ENCODE measurements at regions not wholly inside any gene's neighbourhood (a gene's known extent, or its start where the extent isn't known, plus 50 kb on each side); places are given as distances from the start of the nearest gene placed in this dataset.
"Not testable (repeated sequence)": the region's sequence is repeated elsewhere in the genome, so short reads cannot be mapped to it uniquely, and the experiment has no call there.

DNA sequence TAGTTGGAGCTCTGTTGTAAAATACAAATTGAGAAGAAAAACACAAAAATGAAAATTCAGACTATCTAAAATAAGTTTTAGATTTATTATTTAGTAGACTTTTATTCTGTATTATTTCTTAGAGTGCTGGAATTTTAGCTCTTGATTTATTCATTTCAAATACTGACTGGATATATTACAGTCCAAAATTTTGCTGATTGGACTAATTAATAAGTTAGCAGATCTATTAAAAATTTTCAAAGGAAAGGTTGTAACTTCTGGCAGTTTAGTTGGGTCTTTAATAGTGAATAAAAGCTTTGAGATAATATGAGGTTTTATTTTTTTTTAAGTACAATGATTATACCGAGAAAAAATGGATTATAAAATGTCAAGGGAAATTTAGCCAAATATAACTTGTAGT is 1224.9 kb upstream of the SPRY2 start:
- no peak for TF ChIP-seq POLR2A (IDR thresholded peaks at IDR 0.05)
- TF ChIP-seq, protein P1, sequence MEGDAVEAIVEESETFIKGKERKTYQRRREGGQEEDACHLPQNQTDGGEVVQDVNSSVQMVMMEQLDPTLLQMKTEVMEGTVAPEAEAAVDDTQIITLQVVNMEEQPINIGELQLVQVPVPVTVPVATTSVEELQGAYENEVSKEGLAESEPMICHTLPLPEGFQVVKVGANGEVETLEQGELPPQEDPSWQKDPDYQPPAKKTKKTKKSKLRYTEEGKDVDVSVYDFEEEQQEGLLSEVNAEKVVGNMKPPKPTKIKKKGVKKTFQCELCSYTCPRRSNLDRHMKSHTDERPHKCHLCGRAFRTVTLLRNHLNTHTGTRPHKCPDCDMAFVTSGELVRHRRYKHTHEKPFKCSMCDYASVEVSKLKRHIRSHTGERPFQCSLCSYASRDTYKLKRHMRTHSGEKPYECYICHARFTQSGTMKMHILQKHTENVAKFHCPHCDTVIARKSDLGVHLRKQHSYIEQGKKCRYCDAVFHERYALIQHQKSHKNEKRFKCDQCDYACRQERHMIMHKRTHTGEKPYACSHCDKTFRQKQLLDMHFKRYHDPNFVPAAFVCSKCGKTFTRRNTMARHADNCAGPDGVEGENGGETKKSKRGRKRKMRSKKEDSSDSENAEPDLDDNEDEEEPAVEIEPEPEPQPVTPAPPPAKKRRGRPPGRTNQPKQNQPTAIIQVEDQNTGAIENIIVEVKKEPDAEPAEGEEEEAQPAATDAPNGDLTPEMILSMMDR (IDR thresholded peaks at IDR 0.05), result no peak
- Histone ChIP-seq H3K27me3 (no peaks in the 10 kb centered on the region), H3K9me3 (no peaks in the 10 kb centered on the region), H3K4me1 (no peaks in the 10 kb centered on the region), H3K27ac (no peak overlapping the region), H3K4me3 (replicated peaks in 1 of 3) (no peak overlapping the region), H3K36me3 (no peaks in the 10 kb centered on the region)
- WGBS, 2 donors, result 86 to 96% methylated on average over 1 of the region's 1 CpG
- intact Hi-C loops (cut with DNase I), result no loop called here
- no peak for DNase-seq

DNA sequence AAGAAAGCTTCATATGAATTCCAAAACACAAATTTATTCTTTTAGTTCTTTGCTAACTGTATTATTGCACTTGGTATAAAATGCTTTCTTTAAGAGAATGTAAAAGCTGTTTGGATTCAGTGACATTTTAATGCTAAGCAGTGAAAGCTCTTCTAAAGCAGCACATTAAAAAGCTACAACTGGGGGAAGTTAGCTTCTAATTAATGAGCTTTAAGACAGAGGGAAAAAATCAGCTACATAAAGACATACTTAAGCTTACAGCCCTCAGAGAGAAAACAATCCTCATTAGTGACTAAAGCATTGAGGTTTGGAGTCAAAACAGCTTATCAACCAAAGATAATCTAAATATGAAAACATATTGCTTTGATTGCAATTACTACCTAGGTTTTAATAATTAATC is 1222.2 kb upstream of the SPRY2 start:
- intact Hi-C loops (cut with DNase I), result no loop called here
- H3K4me3 ChIP-seq (replicated peaks in 1 of 3), result no peak overlapping the region
- no peak for DNase-seq
- TF ChIP-seq, protein P1 (IDR thresholded peaks at IDR 0.05), result no peak
- TF ChIP-seq POLR2A (IDR thresholded peaks at IDR 0.05), result no peak
- no peaks in the 10 kb centered on the region for H3K27me3 ChIP-seq
- no peak overlapping the region for H3K27ac ChIP-seq
- no peaks in the 10 kb centered on the region for H3K36me3 ChIP-seq
- H3K9me3 ChIP-seq, result no peaks in the 10 kb centered on the region
- H3K4me1 ChIP-seq, result no peaks in the 10 kb centered on the region

- DNase-seq, result no peak
- intact Hi-C loops (cut with DNase I), result no loop called here
- no peaks in the 10 kb centered on the region for H3K9me3 ChIP-seq
- WGBS, 2 donors, result 79 to 85% methylated on average over 2 of the region's 2 CpGs
- no peak overlapping the region for H3K27ac ChIP-seq
- H3K4me3 ChIP-seq (replicated peaks in 1 of 3), result no peak overlapping the region
- no peaks in the 10 kb centered on the region for H3K4me1 ChIP-seq
- no peaks in the 10 kb centered on the region for H3K36me3 ChIP-seq
- TF ChIP-seq POLR2A (IDR thresholded peaks at IDR 0.05), result no peak
- TF ChIP-seq, protein P1 (IDR thresholded peaks at IDR 0.05), result no peak
- no peaks in the 10 kb centered on the region for H3K27me3 ChIP-seq
Measured at GRCh38 chr13:81562598-81562997, 1221.7 kb upstream of the SPRY2 start.

DNA sequence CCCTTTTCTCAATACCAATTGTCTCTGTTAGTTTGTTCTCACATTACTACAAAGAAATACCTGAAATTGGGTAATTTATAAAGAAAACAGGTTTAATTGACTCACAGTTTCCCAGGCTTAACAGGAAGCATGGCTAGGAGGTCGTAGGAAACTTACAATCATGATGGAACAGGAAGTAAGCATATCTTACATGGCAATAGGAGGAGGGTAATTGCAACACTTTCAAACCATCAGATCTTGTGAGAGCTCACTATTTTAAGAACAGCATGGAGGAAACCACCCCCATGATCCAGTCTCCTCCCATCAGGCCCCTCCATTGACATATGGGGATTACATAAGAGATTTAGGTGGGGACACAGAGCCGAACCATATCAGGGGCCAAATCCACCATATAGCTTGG is 1210.1 kb upstream of the SPRY2 start:
- H3K36me3 ChIP-seq, result no peaks in the 10 kb centered on the region
- no peaks in the 10 kb centered on the region for H3K9me3 ChIP-seq
- WGBS, 2 donors, result 56 to 88% methylated on average over 2 of the region's 2 CpGs
- no peak overlapping the region for H3K4me3 ChIP-seq (replicated peaks in 1 of 3)
- H3K27ac ChIP-seq, result no peak overlapping the region
- H3K4me1 ChIP-seq, result no peaks in the 10 kb centered on the region
- TF ChIP-seq POLR2A (IDR thresholded peaks at IDR 0.05), result no peak
- TF ChIP-seq, protein P1 (IDR thresholded peaks at IDR 0.05), result no peak
- intact Hi-C loops (cut with DNase I), result no loop called here
- no peaks in the 10 kb centered on the region for H3K27me3 ChIP-seq
- no peak for DNase-seq

GRCh38 chr13:81546294-81546693 is 1205.4 kb upstream of the SPRY2 start:
- H3K4me1 ChIP-seq; H3K4me3 ChIP-seq (replicated peaks in 1 of 3); DNase-seq; H3K9me3 ChIP-seq; H3K36me3 ChIP-seq; intact Hi-C loops (cut with DNase I); H3K27me3 ChIP-seq; H3K27ac ChIP-seq: not testable (repeated sequence)
- WGBS, 2 donors, result 80 to 92% methylated on average over 2 of the region's 2 CpGs

DNA sequence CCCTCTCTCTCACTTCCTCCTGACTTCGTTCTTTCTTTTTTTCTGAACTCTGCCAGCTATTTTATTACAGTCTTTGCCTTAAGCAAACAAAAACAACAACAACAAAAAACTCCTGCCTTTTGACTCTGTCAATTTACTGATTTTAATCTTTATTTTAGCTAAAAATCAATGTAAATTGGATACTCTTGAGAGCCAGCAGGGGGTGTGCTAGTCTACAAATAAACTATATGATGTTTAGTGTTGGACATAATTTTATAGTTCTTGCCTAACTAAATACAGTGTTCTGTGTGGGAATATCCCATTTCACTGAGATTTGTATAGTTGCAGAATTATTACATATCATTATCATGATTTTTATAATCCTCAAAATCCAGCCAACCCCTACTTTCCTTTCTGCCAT is 1199.9 kb upstream of the SPRY2 start:
- no peak for TF ChIP-seq POLR2A (IDR thresholded peaks at IDR 0.05)
- TF ChIP-seq, protein P1 (IDR thresholded peaks at IDR 0.05), result peak in 4 of 6 experiments; percentile 9 to 62 (median 56)

More for the DNA sequence above, 1199.9 kb upstream of the SPRY2 start:
- no peaks in the 10 kb centered on the region for H3K4me1 ChIP-seq
- H3K4me3 ChIP-seq (replicated peaks in 1 of 3), result no peak overlapping the region
- no peaks in the 10 kb centered on the region for H3K27me3 ChIP-seq
- H3K9me3 ChIP-seq, result no peaks in the 10 kb centered on the region
- WGBS, 2 donors, result 66 to 67% methylated on average over 1 of the region's 1 CpG
- DNase-seq, result no peak
- intact Hi-C loops (cut with DNase I), result no loop called here
- no peaks in the 10 kb centered on the region for H3K36me3 ChIP-seq
- H3K27ac ChIP-seq, result no peak overlapping the region
